ENCODE measurements at regions not wholly inside any gene's neighbourhood (a gene's known extent, or its start where the extent isn't known, plus 50 kb on each side); places are given as distances from the start of the nearest gene placed in this dataset.

GRCh38 chr15:98203872-98204660 is 243.6 kb downstream of the ARRDC4 start:
- no peak for TF ChIP-seq CTCF (IDR thresholded peaks at IDR 0.05)
- no peak for TF ChIP-seq POLR2A (IDR thresholded peaks at IDR 0.05)
